ENCODE measurements at regions not wholly inside any gene's neighbourhood (a gene's known extent, or its start where the extent isn't known, plus 50 kb on each side); places are given as distances from the start of the nearest gene placed in this dataset.

- TF ChIP-seq HNRNPK (IDR thresholded peaks at IDR 0.05; ENCODE audit: low read depth, low read length, poor library complexity, severe bottlenecking) (no peak), ZNF776 (CRISPR knock-in tag; IDR thresholded peaks at IDR 0.05) (no peak), HMGXB4 (CRISPR knock-in tag; IDR thresholded peaks at IDR 0.05; ENCODE audit: borderline replicate concordance in 1 of 2, low read depth in 1 of 2) (no peak), CSRNP1 (CRISPR knock-in tag; IDR thresholded peaks at IDR 0.05) (no peak), ZNF749 (CRISPR knock-in tag; IDR thresholded peaks at IDR 0.05; ENCODE audit: borderline replicate concordance) (no peak), RNF219 (CRISPR knock-in tag; IDR thresholded peaks at IDR 0.05) (no peak), FOXA1 (IDR thresholded peaks at IDR 0.05) (no peak), FOXA1 (CRISPR knock-in tag; IDR thresholded peaks at IDR 0.05) (no peak), ZBTB34 (CRISPR knock-in tag; IDR thresholded peaks at IDR 0.05) (no peak)
Measured at GRCh38 chr2:120871881-120872620, 136.4 kb downstream of the GLI2 start.

Measured in HepG2 (cell line).